ENCODE measurements at regions not wholly inside any gene's neighbourhood (a gene's known extent, or its start where the extent isn't known, plus 50 kb on each side); places are given as distances from the start of the nearest gene placed in this dataset.
"Not testable (repeated sequence)": the region's sequence is repeated elsewhere in the genome, so short reads cannot be mapped to it uniquely, and the experiment has no call there.

GRCh38 chr9:71282116-71282515, 160.7 kb upstream of the TRPM3 start:
- H3K4ac ChIP-seq (replicated peaks; ENCODE audit: insufficient read length, low read depth, low read length); H3K4me3 ChIP-seq (ENCODE audit: extremely low read depth in 1 of 4, insufficient read depth in 2 of 4, low read depth in 3 of 4, low read length in 4 of 4); H3K4me1 ChIP-seq (replicated peaks in 1 of 4; ENCODE audit: control insufficient read depth in 3 of 4, insufficient read depth in 4 of 4, low read length in 3 of 4); H2BK120ac ChIP-seq (replicated peaks; ENCODE audit: low read depth, low read length); H2BK15ac ChIP-seq (ENCODE audit: low read length); H3K79me2 ChIP-seq (ENCODE audit: control insufficient read depth in 1 of 2, insufficient read depth in 2 of 2, low read length in 2 of 2); H4K8ac ChIP-seq (ENCODE audit: extremely low read depth, insufficient read depth, low read length); H2BK20ac ChIP-seq (ENCODE audit: low read length); H3K23ac ChIP-seq (ENCODE audit: insufficient read length); H2BK5ac ChIP-seq (ENCODE audit: low read depth, low read length); H3K79me1 ChIP-seq (ENCODE audit: low read depth, low read length); H3K18ac ChIP-seq (ENCODE audit: extremely low read depth, low read length); POLR2A ChIA-PET (ENCODE audit: partially characterized antibody); H2AK5ac ChIP-seq (ENCODE audit: low read depth, low read length); H4K5ac ChIP-seq (ENCODE audit: insufficient read length, low read depth, low read length); H4K91ac ChIP-seq (replicated peaks; ENCODE audit: insufficient read length, low read length); FAIRE-seq; H4K20me1 ChIP-seq (replicated peaks in 1 of 2; ENCODE audit: control insufficient read depth in 1 of 2, insufficient read depth in 2 of 2, low read length in 2 of 2); H3K56ac ChIP-seq (replicated peaks; ENCODE audit: insufficient read length, low read depth, low read length); H3K27ac ChIP-seq (ENCODE audit: low read depth, low read length); CTCF ChIA-PET (ENCODE audit: partially characterized antibody); H3K4me2 ChIP-seq (ENCODE audit: insufficient read depth in 1 of 2, low read depth in 2 of 2, low read length in 2 of 2); H3K23me2 ChIP-seq (ENCODE audit: low read depth, low read length); H3K9ac ChIP-seq (replicated peaks in 1 of 4; ENCODE audit: extremely low read depth in 1 of 4, low read depth in 3 of 4, low read length in 3 of 4); DNase-seq (ENCODE audit: low read depth in 1 of 2, low spot score in 2 of 2); H3K9me3 ChIP-seq (ENCODE audit: insufficient read depth in 2 of 2, low read depth in 1 of 2, low read length in 1 of 2); H2AFZ ChIP-seq (ENCODE audit: low read length); H2BK12ac ChIP-seq (ENCODE audit: low read depth, low read length); H3K36me3 ChIP-seq (ENCODE audit: control insufficient read depth in 2 of 4, insufficient read depth in 4 of 4, low read length in 3 of 4); H3K27me3 ChIP-seq (replicated peaks in 1 of 4; ENCODE audit: control insufficient read depth in 3 of 4, extremely low read depth in 1 of 4, insufficient read depth in 3 of 4, low read length in 3 of 4); H3K14ac ChIP-seq (ENCODE audit: insufficient read length): not testable (repeated sequence)
- WGBS, 2 experiments (ENCODE audit: extremely low coverage in 1 of 2, insufficient coverage in 1 of 2, insufficient read length in 1 of 2, insufficient replicate concordance in 2 of 2, low coverage in 1 of 2, low lambda C conversion rate in 2 of 2, missing lambda C conversion rate in 1 of 2), result 83% methylated on average over 1 of the region's 2 CpGs; no CpG with 5 or more reads in 1 of the 2 experiments
